DND-41 (cell line): ENCODE measurements at regions not wholly inside any gene's neighbourhood (a gene's known extent, or its start where the extent isn't known, plus 50 kb on each side); places are given as distances from the start of the nearest gene placed in this dataset.
"Not testable (repeated sequence)": the region's sequence is repeated elsewhere in the genome, so short reads cannot be mapped to it uniquely, and the experiment has no call there.

ENCODE experiments used
- EZH2 ChIP-seq: IDR thresholded peaks from 3 replicates; pipeline ENCODE4 v1.6.1; 2012; ENCODE audit warnings: borderline replicate concordance, low read depth, mild to moderate bottlenecking, moderate library complexity, low read length, inconsistent platforms; ENCODE audit not compliant: severe bottlenecking
- TF ChIP-seq, protein P1 (sequence below): IDR thresholded peaks from 2 replicates; pipeline ENCODE4 v1.5.1; 2012; ENCODE audit warnings: borderline replicate concordance, low read length, moderate library complexity, mild to moderate bottlenecking; ENCODE audit not compliant: poor library complexity, severe bottlenecking; ENCODE audit errors: extremely low read depth

DNA sequence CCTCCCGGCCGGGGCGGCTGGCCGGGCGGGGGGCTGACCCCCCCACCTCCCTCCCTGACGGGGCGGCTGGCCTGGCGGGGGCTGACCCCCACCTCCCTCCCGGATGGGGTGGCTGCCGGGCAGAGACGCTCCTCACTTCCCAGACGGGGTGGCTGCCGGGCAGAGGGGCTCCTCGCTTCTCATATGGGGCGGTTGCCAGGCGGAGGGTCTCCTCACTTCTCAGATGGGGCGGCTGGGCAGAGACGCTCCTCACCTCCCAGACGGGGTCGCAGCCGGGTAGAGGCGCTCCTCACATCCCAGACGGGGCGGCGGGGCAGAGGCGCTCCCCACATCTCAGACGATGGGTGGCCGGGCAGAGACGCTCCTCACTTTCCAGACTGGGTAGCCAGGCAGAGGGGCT is 181.2 kb downstream of the RFPL4B start:
- TF ChIP-seq, protein P1, sequence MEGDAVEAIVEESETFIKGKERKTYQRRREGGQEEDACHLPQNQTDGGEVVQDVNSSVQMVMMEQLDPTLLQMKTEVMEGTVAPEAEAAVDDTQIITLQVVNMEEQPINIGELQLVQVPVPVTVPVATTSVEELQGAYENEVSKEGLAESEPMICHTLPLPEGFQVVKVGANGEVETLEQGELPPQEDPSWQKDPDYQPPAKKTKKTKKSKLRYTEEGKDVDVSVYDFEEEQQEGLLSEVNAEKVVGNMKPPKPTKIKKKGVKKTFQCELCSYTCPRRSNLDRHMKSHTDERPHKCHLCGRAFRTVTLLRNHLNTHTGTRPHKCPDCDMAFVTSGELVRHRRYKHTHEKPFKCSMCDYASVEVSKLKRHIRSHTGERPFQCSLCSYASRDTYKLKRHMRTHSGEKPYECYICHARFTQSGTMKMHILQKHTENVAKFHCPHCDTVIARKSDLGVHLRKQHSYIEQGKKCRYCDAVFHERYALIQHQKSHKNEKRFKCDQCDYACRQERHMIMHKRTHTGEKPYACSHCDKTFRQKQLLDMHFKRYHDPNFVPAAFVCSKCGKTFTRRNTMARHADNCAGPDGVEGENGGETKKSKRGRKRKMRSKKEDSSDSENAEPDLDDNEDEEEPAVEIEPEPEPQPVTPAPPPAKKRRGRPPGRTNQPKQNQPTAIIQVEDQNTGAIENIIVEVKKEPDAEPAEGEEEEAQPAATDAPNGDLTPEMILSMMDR: not testable (repeated sequence)
- TF ChIP-seq EZH2: not testable (repeated sequence)
